GM12878 (cell line): ENCODE measurements at regions not wholly inside any gene's neighbourhood (a gene's known extent, or its start where the extent isn't known, plus 50 kb on each side); places are given as distances from the start of the nearest gene placed in this dataset.

Source experiments
- ATAC-seq: fragments of 200-7000 bp; cut with Tn5 transposase; 3 replicates; pipeline ENCODE4 v1.9.1; 2020; ENCODE audit warnings: mild to moderate bottlenecking, moderate library complexity
- BruUV-seq: library from RNA; stranded (reverse); fragments of 400-500 nt; replicated peaks from 2 replicates; lab custom pipeline; 2021; lab: Mats Ljungman, UMichigan
- CTCF ChIA-PET: fragments of 300-600 bp; sonication (Branson Sonifier 250); formaldehyde crosslinking; extraction: SDS; loops from one replicate; lab custom pipeline; 2021; ENCODE audit warnings: inconsistent platforms; lab: Yijun Ruan, JAX
- POLR2A ChIA-PET: fragments of 350-600 bp; formaldehyde crosslinking; extraction: SDS; loops from one replicate; lab custom pipeline; 2021; ENCODE audit warnings: inconsistent platforms; lab: Charles Lee
- RAD21 ChIA-PET: fragments of 300-600 bp; sonication (Branson Sonifier 250); formaldehyde crosslinking; loops from one replicate; lab custom pipeline; 2023; ENCODE audit warnings: antibody characterized with exemption; ENCODE audit not compliant: unreplicated experiment; lab: Charles Lee
- SMC1A ChIA-PET: fragments of 300-600 bp; sonication (Branson Sonifier 250); formaldehyde crosslinking; loops from one replicate; lab custom pipeline; 2023; ENCODE audit not compliant: unreplicated experiment, uncharacterized antibody; lab: Charles Lee
- DNase-seq: peaks from one replicate; pipeline ENCODE4 v3.0.0-alpha.2; 2011; ENCODE audit warnings: low read depth, low spot score
- FAIRE-seq: peaks from 3 replicates; lab custom pipeline; 2011; peaks lifted over from hg19 to GRCh38; lab: Jason Lieb, UNC
- H2AFZ ChIP-seq: 2 replicates; pipeline ENCODE4 v1.6.0; 2011; ENCODE audit warnings: low read depth, low read length, control low read depth; ENCODE audit not compliant: control insufficient read depth
- H3K27ac ChIP-seq: 2 replicates; pipeline ENCODE4 v1.5.1; 2011; ENCODE audit warnings: control low read depth; ENCODE audit not compliant: control insufficient read depth, insufficient read depth
- H3K27me3 ChIP-seq, 2 experiments: replicated peaks in 1 of 2; 2 replicates each; pipeline versions ENCODE4 v1.6.0 to v1.6.1; 2011; ENCODE audit warnings: low read length in 1 of 2; ENCODE audit not compliant: control insufficient read depth in 2 of 2, insufficient read depth in 2 of 2
- H3K36me3 ChIP-seq, 2 experiments: 2 replicates each; pipeline ENCODE4 v1.5.1; 2011; ENCODE audit warnings: low read length in 1 of 2; ENCODE audit not compliant: control insufficient read depth in 2 of 2, insufficient read depth in 2 of 2
- H3K4me1 ChIP-seq: 2 replicates; pipeline ENCODE4 v1.6.1; 2011; ENCODE audit warnings: mild to moderate bottlenecking, low read length, moderate library complexity, mixed read lengths; ENCODE audit not compliant: control insufficient read depth, insufficient read depth
- H3K4me2 ChIP-seq: 2 replicates; pipeline ENCODE4 v1.6.0; 2011; ENCODE audit warnings: control low read depth; ENCODE audit not compliant: control insufficient read depth, insufficient read depth
- H3K4me3 ChIP-seq: fragments of 200-600 bp; sonication (generic); 2 replicates; pipeline ENCODE4 v1.5.1; 2016
- H3K79me2 ChIP-seq: 2 replicates; pipeline ENCODE4 v1.6.0; 2011; ENCODE audit warnings: low read length; ENCODE audit not compliant: control insufficient read depth, insufficient read depth
- H3K9ac ChIP-seq: 2 replicates; pipeline ENCODE4 v1.8.0; 2011; ENCODE audit warnings: low read length, control low read depth, mixed read lengths; ENCODE audit not compliant: control insufficient read depth, insufficient read depth
- H3K9me3 ChIP-seq: replicated peaks from 3 replicates; pipeline ENCODE4 v1.5.1; 2011; ENCODE audit warnings: mild to moderate bottlenecking, low read length; ENCODE audit not compliant: control insufficient read depth, insufficient read depth
- H4K20me1 ChIP-seq: 2 replicates; pipeline ENCODE4 v1.6.0; 2011; ENCODE audit not compliant: control insufficient read depth, insufficient read depth
- BCL11A ChIP-seq: IDR thresholded peaks from 2 replicates; pipeline ENCODE4 v1.6.1; 2011; ENCODE audit warnings: low read depth, low read length
- CBX3 ChIP-seq: fragments of 200-600 bp; sonication (generic); IDR thresholded peaks from 2 replicates; pipeline ENCODE4 v1.6.1; 2016; ENCODE audit warnings: low read depth, borderline replicate concordance
- CHD4 ChIP-seq: fragments of 200-600 bp; sonication (generic); IDR thresholded peaks from 2 replicates; pipeline ENCODE4 v1.6.1; 2016; ENCODE audit warnings: mild to moderate bottlenecking
- DPF2 ChIP-seq: fragments of 450-650 bp; IDR thresholded peaks from 2 replicates; pipeline ENCODE4 v1.6.1; 2017; ENCODE audit warnings: mild to moderate bottlenecking
- E2F8 ChIP-seq: fragments of 450-650 bp; IDR thresholded peaks from 2 replicates; pipeline ENCODE4 v1.6.1; 2018; ENCODE audit warnings: mild to moderate bottlenecking, low read depth, moderate library complexity; ENCODE audit not compliant: partially characterized antibody
- ETV6 ChIP-seq, 2 experiments: fragments of 450-650 bp in 1 of 2; IDR thresholded peaks in 1 of 2; conservative IDR thresholded peaks in 1 of 2; 2 replicates each; pipeline ENCODE4 v1.6.1; 2014; ENCODE audit warnings: antibody characterized with exemption in 1 of 2, borderline replicate concordance in 1 of 2, low read depth in 1 of 2, mild to moderate bottlenecking in 1 of 2, moderate library complexity in 1 of 2
- IRF5 ChIP-seq: fragments of 450-650 bp; IDR thresholded peaks from 2 replicates; pipeline ENCODE4 v1.6.1; 2017; ENCODE audit warnings: borderline replicate concordance
- MTA2 ChIP-seq: fragments of 450-650 bp; IDR thresholded peaks from 2 replicates; pipeline ENCODE4 v1.6.1; 2016; ENCODE audit warnings: low read depth, mild to moderate bottlenecking, moderate library complexity
- POLR2A ChIP-seq: IDR thresholded peaks from 2 replicates; pipeline ENCODE4 v1.6.1; 2011; ENCODE audit warnings: low read depth, mild to moderate bottlenecking, low read length
- POLR2AphosphoS5 ChIP-seq: IDR thresholded peaks from 2 replicates; pipeline ENCODE4 v1.6.1; 2011; ENCODE audit warnings: mild to moderate bottlenecking, low read length, inconsistent platforms
- RELA ChIP-seq: fragments of 450-650 bp; IDR thresholded peaks from 2 replicates; pipeline ENCODE4 v1.8.0; 2014; ENCODE audit warnings: borderline replicate concordance; ENCODE audit not compliant: partially characterized antibody
- STAT1 ChIP-seq: fragments of 450-650 bp; conservative IDR thresholded peaks from 2 replicates; pipeline ENCODE4 v1.6.1; 2014; ENCODE audit warnings: antibody characterized with exemption, mild to moderate bottlenecking
- WRNIP1 ChIP-seq: IDR thresholded peaks from 2 replicates; pipeline ENCODE4 v1.6.1; 2011; ENCODE audit warnings: low read depth, low read length, improper control_type of control experiment, borderline replicate concordance
- ZNF207 ChIP-seq: fragments of 450-650 bp; IDR thresholded peaks from 2 replicates; pipeline ENCODE4 v1.6.1; 2014; ENCODE audit warnings: antibody characterized with exemption, mild to moderate bottlenecking, borderline replicate concordance
- ZNF274 ChIP-seq: IDR thresholded peaks from one replicate; pipeline ENCODE4 v1.8.0; 2011; ENCODE audit not compliant: insufficient read length, insufficient read depth
- ZNF384 ChIP-seq: IDR thresholded peaks from 2 replicates; pipeline ENCODE4 v1.6.1; 2012; ENCODE audit warnings: low read depth, mild to moderate bottlenecking, low read length, improper control_type of control experiment, borderline replicate concordance
- WGBS: methylation state at CpG from one replicate; pipeline ENCODE4 v1.1.6; 2016; ENCODE audit warnings: low lambda C conversion rate; ENCODE audit not compliant: insufficient replicate concordance, insufficient coverage; ENCODE audit errors: missing lambda C conversion rate; 5-methylcytosine and 5-hydroxymethylcytosine counted together
- in situ Hi-C: fragments of 300-500 bp; cut with MboI; formaldehyde crosslinking; loops from 9 replicates; pipeline ENCODE4 v1.14.3; 2018; ENCODE audit warnings: mixed read lengths
- intact Hi-C: fragments of 100-400 bp; cut with micrococcal nuclease; formaldehyde crosslinking; loops from one replicate; pipeline ENCODE4 v1.14.2; 2022; ENCODE audit not compliant: unreplicated experiment
- TF ChIP-seq, protein P1 (sequence below): fragments of 450-650 bp; IDR thresholded peaks from 2 replicates; pipeline ENCODE4 v1.6.1; 2017; ENCODE audit warnings: mild to moderate bottlenecking, moderate library complexity

GRCh38 chr12:73017981-73018380, 745.8 kb downstream of the TRHDE start (continued):
- TF ChIP-seq CBX3 = no peak
- TF ChIP-seq, protein P1, sequence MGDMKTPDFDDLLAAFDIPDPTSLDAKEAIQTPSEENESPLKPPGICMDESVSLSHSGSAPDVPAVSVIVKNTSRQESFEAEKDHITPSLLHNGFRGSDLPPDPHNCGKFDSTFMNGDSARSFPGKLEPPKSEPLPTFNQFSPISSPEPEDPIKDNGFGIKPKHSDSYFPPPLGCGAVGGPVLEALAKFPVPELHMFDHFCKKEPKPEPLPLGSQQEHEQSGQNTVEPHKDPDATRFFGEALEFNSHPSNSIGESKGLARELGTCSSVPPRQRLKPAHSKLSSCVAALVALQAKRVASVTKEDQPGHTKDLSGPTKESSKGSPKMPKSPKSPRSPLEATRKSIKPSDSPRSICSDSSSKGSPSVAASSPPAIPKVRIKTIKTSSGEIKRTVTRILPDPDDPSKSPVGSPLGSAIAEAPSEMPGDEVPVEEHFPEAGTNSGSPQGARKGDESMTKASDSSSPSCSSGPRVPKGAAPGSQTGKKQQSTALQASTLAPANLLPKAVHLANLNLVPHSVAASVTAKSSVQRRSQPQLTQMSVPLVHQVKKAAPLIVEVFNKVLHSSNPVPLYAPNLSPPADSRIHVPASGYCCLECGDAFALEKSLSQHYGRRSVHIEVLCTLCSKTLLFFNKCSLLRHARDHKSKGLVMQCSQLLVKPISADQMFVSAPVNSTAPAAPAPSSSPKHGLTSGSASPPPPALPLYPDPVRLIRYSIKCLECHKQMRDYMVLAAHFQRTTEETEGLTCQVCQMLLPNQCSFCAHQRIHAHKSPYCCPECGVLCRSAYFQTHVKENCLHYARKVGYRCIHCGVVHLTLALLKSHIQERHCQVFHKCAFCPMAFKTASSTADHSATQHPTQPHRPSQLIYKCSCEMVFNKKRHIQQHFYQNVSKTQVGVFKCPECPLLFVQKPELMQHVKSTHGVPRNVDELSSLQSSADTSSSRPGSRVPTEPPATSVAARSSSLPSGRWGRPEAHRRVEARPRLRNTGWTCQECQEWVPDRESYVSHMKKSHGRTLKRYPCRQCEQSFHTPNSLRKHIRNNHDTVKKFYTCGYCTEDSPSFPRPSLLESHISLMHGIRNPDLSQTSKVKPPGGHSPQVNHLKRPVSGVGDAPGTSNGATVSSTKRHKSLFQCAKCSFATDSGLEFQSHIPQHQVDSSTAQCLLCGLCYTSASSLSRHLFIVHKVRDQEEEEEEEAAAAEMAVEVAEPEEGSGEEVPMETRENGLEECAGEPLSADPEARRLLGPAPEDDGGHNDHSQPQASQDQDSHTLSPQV = no peak

- 5% methylated on average over 1 of the region's 1 CpG for WGBS
- ChIA-PET POLR2A (no interaction called here), RAD21 (no interaction called here), SMC1A (interaction anchor here (0.5 kb wide), 1 partner anchor 855 kb away, joined by 3 read pairs; no protein-coding TSS in a partner anchor), CTCF (interaction anchor here (0.6 to 1.1 kb wide), 2 partner anchors 41 to 633 kb away, joined by 3 read pairs; no protein-coding TSS in a partner anchor)
- no peak overlapping the region for H3K27ac ChIP-seq
- no peaks in the 10 kb centered on the region for H3K9me3 ChIP-seq
- H4K20me1 ChIP-seq = no peaks in the 10 kb centered on the region
- no peak overlapping the region for H3K4me2 ChIP-seq
- in situ Hi-C loops (no loop called here), intact Hi-C loops (no loop called here)
- H3K27me3 ChIP-seq = no peaks in the 10 kb centered on the region
- H3K9ac ChIP-seq = no peak overlapping the region
- no TSS peak for BruUV-seq
- H3K79me2 ChIP-seq = no peaks in the 10 kb centered on the region
- no peaks in the 10 kb centered on the region for H3K4me1 ChIP-seq
- H3K4me3 ChIP-seq = no peak overlapping the region
- H3K36me3 ChIP-seq = no peaks in the 10 kb centered on the region
- DNase-seq (no peak), ATAC-seq (no peak), FAIRE-seq (no peak)
- H2AFZ ChIP-seq = no peak overlapping the region
- TF ChIP-seq MTA2 = no peak
- TF ChIP-seq ZNF384 = no peak
- TF ChIP-seq ZNF274 = no peak
- no peak for TF ChIP-seq CHD4
- TF ChIP-seq ETV6 (conservative IDR thresholded peaks at IDR 0.05 in 1 of 2, IDR thresholded peaks at IDR 0.05 in 1 of 2; ENCODE audit: borderline replicate concordance in 1 of 2, low read depth in 1 of 2) = no peak
- TF ChIP-seq E2F8 = no peak
- no peak for TF ChIP-seq WRNIP1
- no peak for TF ChIP-seq DPF2
- TF ChIP-seq POLR2AphosphoS5 = no peak
- TF ChIP-seq STAT1 = no peak
- no peak for TF ChIP-seq IRF5
- no peak for TF ChIP-seq BCL11A
- TF ChIP-seq ZNF207 = no peak
- TF ChIP-seq RELA = no peak
- no peak for TF ChIP-seq POLR2A
These were observed 781.7 kb downstream of the TRHDE start for GRCh38 chr12:73053893-73054292.
